H1 (cell line): ENCODE measurements at regions not wholly inside any gene's neighbourhood (a gene's known extent, or its start where the extent isn't known, plus 50 kb on each side); places are given as distances from the start of the nearest gene placed in this dataset.

Source experiments
- CHD2 ChIP-seq: IDR thresholded peaks from 2 replicates; pipeline ENCODE4 v1.6.1; 2012; ENCODE audit warnings: low read length, improper control_type of control experiment
- CTBP2 ChIP-seq: IDR thresholded peaks from 2 replicates; pipeline ENCODE4 v1.7.0; 2011; ENCODE audit warnings: borderline replicate concordance, mild to moderate bottlenecking, moderate library complexity, mixed read lengths, low read length; ENCODE audit not compliant: insufficient read depth, insufficient read length
- SP2 ChIP-seq: IDR thresholded peaks from 2 replicates; pipeline ENCODE4 v1.6.1; 2012; ENCODE audit warnings: mild to moderate bottlenecking, low read length, inconsistent platforms
- YY1 ChIP-seq: IDR thresholded peaks from 2 replicates; pipeline ENCODE4 v1.6.1; 2011; ENCODE audit warnings: low read depth, mild to moderate bottlenecking, low read length

- no peak for TF ChIP-seq SP2
- no peak for TF ChIP-seq CTBP2
- no peak for TF ChIP-seq CHD2
- no peak for TF ChIP-seq YY1
Observed at GRCh38 chr2:161008311-161008710, 151.9 kb upstream of the TANK start (continued).
